ENCODE measurements at regions not wholly inside any gene's neighbourhood (a gene's known extent, or its start where the extent isn't known, plus 50 kb on each side); places are given as distances from the start of the nearest gene placed in this dataset.

- Mint-ChIP-seq H3K27me3 (ENCODE audit: low read depth) (no peaks in the 10 kb centered on the region), H3K27ac (no peak overlapping the region), H3K4me1 (peaks cover 14% of the 10 kb centered on the region), H3K9me3 (peaks cover 11% of the 10 kb centered on the region), H3K4me3 (no peak overlapping the region), H3K36me3 (peaks cover 4% of the 10 kb centered on the region)
- TF ChIP-seq CTCF (IDR thresholded peaks at IDR 0.05; ENCODE audit: unreplicated experiment), result no peak
- DNase-seq (ENCODE audit: low spot score in 2 of 2, unreplicated experiment in 2 of 2), result no peak
Observed at GRCh38 chr21:34018910-34019309, 54.5 kb upstream of the MRPS6 start.

GRCh38 chr21:34018185-34018584, 55.2 kb upstream of the MRPS6 start:
- DNase-seq (ENCODE audit: low spot score in 2 of 2, unreplicated experiment in 2 of 2), result no peak

GRCh38 chr21:34017039-34017961, 56.1 kb upstream of the MRPS6 start:
- no peak overlapping the region for H3K4me3 Mint-ChIP-seq
- H3K36me3 Mint-ChIP-seq, result peaks cover 4% of the 10 kb centered on the region
- peaks cover 14% of the 10 kb centered on the region for H3K4me1 Mint-ChIP-seq
- no peak for TF ChIP-seq CTCF (IDR thresholded peaks at IDR 0.05; ENCODE audit: unreplicated experiment)
- no peaks in the 10 kb centered on the region for H3K27me3 Mint-ChIP-seq (ENCODE audit: low read depth)
- H3K27ac Mint-ChIP-seq, result no peak overlapping the region
- peaks cover 23% of the 10 kb centered on the region for H3K9me3 Mint-ChIP-seq
- no peak for DNase-seq (ENCODE audit: low spot score in 2 of 2, unreplicated experiment in 2 of 2)

More at GRCh38 chr21:34018185-34018584, 55.2 kb upstream of the MRPS6 start:
- H3K27me3 Mint-ChIP-seq (ENCODE audit: low read depth), result no peaks in the 10 kb centered on the region
- H3K9me3 Mint-ChIP-seq, result peaks cover 17% of the 10 kb centered on the region
- H3K36me3 Mint-ChIP-seq, result peaks cover 4% of the 10 kb centered on the region
- no peak overlapping the region for H3K27ac Mint-ChIP-seq
- TF ChIP-seq CTCF (IDR thresholded peaks at IDR 0.05; ENCODE audit: unreplicated experiment), result no peak
- H3K4me3 Mint-ChIP-seq, result no peak overlapping the region
- H3K4me1 Mint-ChIP-seq, result peaks cover 14% of the 10 kb centered on the region

GRCh38 chr21:34012640-34013039, 60.7 kb upstream of the MRPS6 start:
- Mint-ChIP-seq H3K9me3 (peaks cover 43% of the 10 kb centered on the region), H3K4me1 (no peaks in the 10 kb centered on the region), H3K27ac (no peak overlapping the region), H3K36me3 (peaks cover 8% of the 10 kb centered on the region), H3K27me3 (ENCODE audit: low read depth) (no peaks in the 10 kb centered on the region), H3K4me3 (no peak overlapping the region)
- TF ChIP-seq CTCF (IDR thresholded peaks at IDR 0.05; ENCODE audit: unreplicated experiment), result no peak
- no peak for DNase-seq (ENCODE audit: low spot score in 2 of 2, unreplicated experiment in 2 of 2)

GRCh38 chr21:34011660-34012059, 61.7 kb upstream of the MRPS6 start:
- no peak overlapping the region for H3K27ac Mint-ChIP-seq
- H3K36me3 Mint-ChIP-seq, result peaks cover 8% of the 10 kb centered on the region
- no peaks in the 10 kb centered on the region for H3K4me1 Mint-ChIP-seq
- H3K4me3 Mint-ChIP-seq, result no peak overlapping the region
- no peak for DNase-seq (ENCODE audit: low spot score in 2 of 2, unreplicated experiment in 2 of 2)
- no peaks in the 10 kb centered on the region for H3K27me3 Mint-ChIP-seq (ENCODE audit: low read depth)
- peaks cover 43% of the 10 kb centered on the region for H3K9me3 Mint-ChIP-seq
- TF ChIP-seq CTCF (IDR thresholded peaks at IDR 0.05; ENCODE audit: unreplicated experiment), result no peak

Measured in mesothelial cell of epicardium (in vitro differentiated cells).